NCI-H2029 (cell line): ENCODE measurements at regions not wholly inside any gene's neighbourhood (a gene's known extent, or its start where the extent isn't known, plus 50 kb on each side); places are given as distances from the start of the nearest gene placed in this dataset.
"Not testable (repeated sequence)": the region's sequence is repeated elsewhere in the genome, so short reads cannot be mapped to it uniquely, and the experiment has no call there.

ENCODE experiments used
- DNase-seq: peaks from one replicate; lab custom pipeline; 2025; lab: John Stamatoyannopoulos, UW

DNA sequence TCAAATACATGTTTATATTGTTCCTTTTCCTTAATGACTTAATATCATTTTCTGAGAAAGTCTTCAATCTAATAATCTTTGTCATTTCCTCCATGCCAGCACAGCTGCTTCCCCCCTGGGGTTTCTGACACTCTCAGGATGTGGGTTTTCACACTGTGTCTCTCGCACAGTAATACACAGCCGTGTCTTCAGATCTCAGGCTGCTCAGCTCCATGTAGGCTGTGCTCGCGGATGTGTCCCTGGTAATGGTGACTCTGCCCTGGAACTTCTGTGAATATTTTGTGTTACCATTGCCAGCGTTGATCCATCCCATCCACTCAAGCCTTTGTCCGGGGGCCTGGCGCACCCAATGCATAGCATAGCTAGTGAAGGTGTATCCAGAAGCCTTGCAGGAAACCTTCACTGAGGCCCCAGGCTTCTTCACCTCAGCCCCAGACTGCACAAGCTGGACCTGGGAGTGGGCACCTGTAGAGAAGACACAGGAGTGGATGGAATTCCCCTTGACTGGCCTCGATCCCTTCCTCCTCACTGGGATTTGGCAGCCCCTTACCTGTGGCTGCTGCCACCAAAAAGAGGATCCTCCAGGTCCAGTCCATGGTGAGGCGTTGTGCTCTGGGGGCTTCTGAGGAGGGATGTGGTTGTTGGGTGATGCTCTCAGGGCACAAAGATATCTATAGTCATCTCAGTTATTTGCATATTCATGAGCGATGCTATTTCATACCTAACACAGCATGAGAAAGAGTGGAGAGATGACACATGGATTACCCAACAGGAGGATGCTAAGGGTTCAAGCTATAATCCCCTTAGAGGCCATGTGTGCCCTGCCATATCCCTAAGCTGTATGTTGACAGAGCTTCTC, 478.8 kb downstream of the TMEM121 start:
- DNase-seq: not testable (repeated sequence)

GRCh38 chr14:106006043-106006442, 479.7 kb downstream of the TMEM121 start:
- not testable (repeated sequence) for DNase-seq

GRCh38 chr14:106006716-106007115, 480.3 kb downstream of the TMEM121 start:
- DNase-seq: not testable (repeated sequence)

GRCh38 chr14:106010783-106011182, 484.4 kb downstream of the TMEM121 start:
- DNase-seq: no peak

- peak; percentile 3 for DNase-seq
Observed at GRCh38 chr14:106011631-106012360, 485.4 kb downstream of the TMEM121 start.

- DNase-seq: not testable (repeated sequence)
Observed at GRCh38 chr14:106012361-106012725, 486.0 kb downstream of the TMEM121 start.

- DNase-seq: no peak
Observed at GRCh38 chr14:106013879-106014376, 487.5 kb downstream of the TMEM121 start.

DNA sequence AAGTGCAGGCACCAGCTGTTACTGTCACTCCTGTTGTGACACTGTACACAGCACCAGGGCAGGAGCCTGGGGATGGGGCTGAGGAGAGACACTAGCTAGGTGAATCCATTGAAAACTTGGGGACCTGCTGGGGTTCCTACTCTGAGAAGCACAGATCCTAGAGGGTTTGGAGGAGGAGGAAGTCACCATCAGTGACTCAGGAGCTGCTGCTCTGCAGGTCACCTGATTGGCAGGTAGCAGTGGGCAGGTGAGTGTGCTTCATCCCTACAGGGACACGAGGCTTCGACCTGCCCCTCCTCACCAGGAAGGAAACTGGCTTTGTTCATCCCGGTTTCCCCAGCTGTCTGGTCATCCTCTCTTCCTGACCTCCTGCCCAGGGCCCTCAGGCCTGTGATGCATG, 491.6 kb downstream of the TMEM121 start:
- DNase-seq: not testable (repeated sequence)

DNA sequence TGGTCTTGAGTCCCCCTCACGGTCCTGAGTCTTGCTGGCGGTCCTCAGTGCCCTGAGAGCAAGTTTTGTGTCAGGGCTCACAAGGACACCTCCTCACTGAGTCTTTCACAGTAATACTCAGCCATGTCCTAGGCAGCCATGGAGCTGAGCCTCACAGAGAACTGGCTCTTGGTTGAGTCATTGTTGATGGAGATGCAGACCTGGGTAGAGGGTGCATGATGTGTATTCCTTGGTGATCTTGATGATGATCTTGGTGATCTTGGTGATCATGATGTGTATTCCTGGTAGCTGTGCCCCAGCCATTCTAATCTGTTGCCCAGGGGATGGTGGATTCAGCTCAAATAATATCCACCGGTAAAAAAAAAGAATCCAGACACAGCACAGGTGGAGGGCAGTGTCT, 495.4 kb downstream of the TMEM121 start:
- DNase-seq: no peak

DNA sequence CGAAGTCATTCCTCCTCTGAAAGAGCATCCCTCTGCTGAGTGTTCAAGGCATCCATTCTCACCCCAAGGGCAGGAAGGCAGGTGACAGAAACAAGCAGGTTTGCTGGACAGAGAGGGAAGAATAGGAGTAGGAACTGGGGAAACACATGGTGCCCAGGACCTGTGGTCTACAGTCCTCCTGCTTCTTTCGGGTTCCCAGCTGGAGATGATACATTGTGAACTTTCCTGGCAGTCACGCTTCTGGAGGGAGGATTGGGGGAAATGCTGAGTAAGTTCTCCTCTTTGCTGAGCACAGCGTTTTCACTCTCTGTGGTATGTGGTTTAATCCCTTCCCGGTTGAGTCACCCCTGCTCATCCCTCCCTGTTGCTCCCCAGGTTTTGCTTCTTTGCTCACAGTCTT, 496.3 kb downstream of the TMEM121 start:
- not testable (repeated sequence) for DNase-seq

GRCh38 chr14:106023411-106023810, 497.0 kb downstream of the TMEM121 start:
- DNase-seq: no peak

DNA sequence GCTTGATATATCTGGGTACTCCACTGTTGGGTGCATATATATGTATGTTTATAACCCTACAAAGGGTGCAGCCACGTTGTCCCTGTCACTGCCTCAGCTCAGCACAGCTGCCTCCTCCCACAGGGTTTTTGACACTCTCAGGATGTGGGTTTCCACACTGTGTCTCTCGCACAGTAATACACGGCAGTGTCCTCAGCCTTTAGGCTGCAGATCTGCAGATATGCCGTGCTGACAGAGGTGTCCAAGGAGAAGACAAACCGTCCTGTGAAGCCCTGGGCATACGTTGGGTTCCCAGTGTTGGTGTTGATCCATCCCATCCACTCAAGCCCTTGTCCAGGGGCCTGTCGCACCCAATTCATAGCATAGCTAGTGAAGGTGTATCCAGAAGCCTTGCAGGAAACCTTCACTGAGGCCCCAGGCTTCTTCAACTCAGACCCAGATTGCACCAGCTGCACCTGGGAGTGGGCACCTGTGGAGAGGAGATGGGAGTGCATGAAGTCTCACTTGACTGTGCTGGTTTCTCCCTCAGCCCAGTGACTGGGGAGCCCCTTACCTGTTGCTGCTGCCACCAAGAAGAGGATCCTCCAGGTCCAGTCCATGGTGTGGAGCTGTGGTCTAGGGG, 498.7 kb downstream of the TMEM121 start:
- DNase-seq: no peak

- DNase-seq: no peak
Observed at GRCh38 chr14:106026026-106026425, 499.6 kb downstream of the TMEM121 start.

GRCh38 chr14:106027759-106028158, 501.4 kb downstream of the TMEM121 start:
- DNase-seq: not testable (repeated sequence)

GRCh38 chr14:106029959-106030358, 503.6 kb downstream of the TMEM121 start:
- DNase-seq: no peak

- DNase-seq: no peak
Observed at GRCh38 chr14:106037380-106037779, 511.0 kb downstream of the TMEM121 start.

DNA sequence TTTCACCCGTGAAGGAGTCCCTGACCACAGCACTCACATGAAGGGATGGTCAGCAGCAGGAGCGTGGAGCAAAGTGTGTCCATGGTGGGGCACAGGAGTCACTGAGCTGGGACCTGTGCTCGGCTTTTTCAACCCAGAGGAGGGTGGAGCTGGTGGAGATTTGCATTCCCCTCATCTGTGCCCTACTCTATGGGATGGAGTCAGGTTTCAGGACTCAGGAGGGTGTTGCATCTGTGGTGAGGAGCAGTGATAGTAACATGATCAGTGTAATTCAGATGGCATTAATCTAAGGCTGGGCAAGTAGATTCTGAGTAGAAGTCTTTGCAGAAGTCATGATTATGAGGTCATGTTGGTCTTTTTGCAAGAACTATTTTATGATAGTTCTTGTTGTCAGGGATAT, 511.9 kb downstream of the TMEM121 start:
- DNase-seq: no peak

DNA sequence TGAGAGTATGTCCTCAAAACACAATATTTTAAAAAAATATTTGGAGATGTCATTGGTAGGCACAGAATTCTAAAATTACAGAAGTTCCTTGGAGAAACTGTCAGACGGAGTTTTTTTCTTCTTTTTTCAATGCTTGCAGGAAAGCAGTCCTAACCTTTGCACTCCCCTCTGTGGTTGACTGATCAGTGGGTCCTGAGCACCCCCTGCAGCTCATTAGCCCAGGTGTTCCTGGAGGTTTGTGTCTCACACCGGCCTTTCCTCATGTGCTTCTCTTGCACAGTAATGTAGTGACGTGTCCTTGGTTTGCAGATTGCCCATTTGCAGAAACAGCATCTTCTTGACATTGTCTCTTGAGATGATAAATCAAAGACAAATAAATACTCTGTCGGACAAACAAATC, 513.0 kb downstream of the TMEM121 start:
- DNase-seq: no peak

- no peak for DNase-seq
Observed at GRCh38 chr14:106044515-106044914, 518.1 kb downstream of the TMEM121 start.

DNA sequence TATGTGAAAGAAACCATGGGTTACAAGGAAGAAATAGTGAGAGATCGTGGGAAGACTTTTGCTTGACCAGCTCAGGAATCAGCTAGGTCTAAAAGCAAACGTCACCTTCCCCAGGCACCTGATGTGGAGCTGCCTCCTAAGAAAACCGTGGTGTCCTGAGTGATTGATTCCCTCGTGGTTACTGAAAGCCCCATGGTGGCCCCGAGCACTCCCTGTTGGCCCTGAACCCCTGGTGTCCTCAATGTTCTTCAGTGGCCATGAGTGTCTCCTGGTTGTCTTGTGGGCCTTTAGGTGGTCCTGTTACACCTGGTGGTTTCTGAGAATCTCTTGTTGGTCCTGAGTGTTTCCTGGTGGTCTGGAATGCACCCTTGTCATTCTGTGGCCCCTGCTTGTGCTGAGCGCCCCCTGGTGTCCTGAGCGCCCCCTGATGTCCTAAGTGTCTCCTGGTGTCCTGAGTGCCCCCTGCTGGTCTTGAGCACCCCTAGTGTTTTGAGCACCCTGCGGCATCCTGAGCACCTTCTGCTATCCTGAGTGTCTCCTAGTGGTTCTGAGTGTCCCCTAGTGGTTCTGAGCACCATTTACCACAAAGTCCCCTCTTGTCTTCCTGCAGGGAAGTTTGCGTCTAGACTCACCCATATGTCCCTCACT, 518.7 kb downstream of the TMEM121 start:
- no peak for DNase-seq

DNA sequence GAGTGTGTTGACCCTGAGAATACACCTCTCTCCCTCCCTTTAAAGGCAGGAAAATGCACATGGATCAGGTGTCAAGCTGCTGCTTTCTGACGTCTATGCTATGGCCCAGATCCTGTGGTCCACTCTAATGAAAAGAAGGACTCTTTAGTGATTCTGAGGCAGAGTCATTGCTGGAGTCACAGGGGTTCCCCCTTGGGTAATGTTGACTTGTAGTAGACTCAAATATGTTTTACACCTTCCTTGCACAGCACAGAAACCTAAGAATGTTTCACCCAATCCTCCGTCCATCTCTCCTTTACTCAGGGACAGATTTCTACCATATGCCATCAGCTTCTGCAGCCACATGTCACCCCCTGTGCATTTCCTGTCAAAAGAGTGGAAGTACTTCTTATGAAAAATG, 525.4 kb downstream of the TMEM121 start:
- no peak for DNase-seq

GRCh38 chr14:106055289-106055688, 528.9 kb downstream of the TMEM121 start:
- DNase-seq: no peak
